Skeletal muscle satellite cell (primary cell): ENCODE measurements at regions not wholly inside any gene's neighbourhood (a gene's known extent, or its start where the extent isn't known, plus 50 kb on each side); places are given as distances from the start of the nearest gene placed in this dataset.
"Not testable (repeated sequence)": the region's sequence is repeated elsewhere in the genome, so short reads cannot be mapped to it uniquely, and the experiment has no call there.

Experiments used
- H3K27me3 ChIP-seq: 2 replicates; pipeline ENCODE4 v1.7.0; 2013; ENCODE audit warnings: low read length; ENCODE audit not compliant: control insufficient read depth, insufficient read depth
- H3K36me3 ChIP-seq: 2 replicates; pipeline ENCODE4 v1.7.0; 2013; ENCODE audit warnings: mild to moderate bottlenecking, control low read depth, low read length; ENCODE audit not compliant: insufficient read depth
- H3K4me1 ChIP-seq: 2 replicates; pipeline ENCODE4 v1.7.0; 2013; ENCODE audit warnings: low read length; ENCODE audit not compliant: control insufficient read depth, insufficient read depth
- H3K4me2 ChIP-seq: 2 replicates; pipeline ENCODE4 v1.7.0; 2013; ENCODE audit warnings: mild to moderate bottlenecking, low read length
- H3K4me3 ChIP-seq: 2 replicates; pipeline ENCODE4 v1.7.0; 2013; ENCODE audit warnings: low read length
- H3K9ac ChIP-seq: 2 replicates; pipeline ENCODE4 v1.7.0; 2013; ENCODE audit warnings: mild to moderate bottlenecking, low read depth, low read length, moderate library complexity
- H3K9me3 ChIP-seq: replicated peaks from 2 replicates; pipeline ENCODE4 v1.7.0; 2013; ENCODE audit warnings: mild to moderate bottlenecking, control low read depth, low read length

- no peak overlapping the region for H3K4me3 ChIP-seq
- H3K9ac ChIP-seq = no peak overlapping the region
- H3K4me2 ChIP-seq = no peak overlapping the region
- H3K27me3 ChIP-seq = no peaks in the 10 kb centered on the region
- H3K9me3 ChIP-seq = peaks cover 18% of the 10 kb centered on the region
- no peaks in the 10 kb centered on the region for H3K4me1 ChIP-seq
- H3K36me3 ChIP-seq = no peaks in the 10 kb centered on the region
These were observed 329.6 kb downstream of the ADGRD1 start for GRCh38 chr12:131283191-131283861.

DNA sequence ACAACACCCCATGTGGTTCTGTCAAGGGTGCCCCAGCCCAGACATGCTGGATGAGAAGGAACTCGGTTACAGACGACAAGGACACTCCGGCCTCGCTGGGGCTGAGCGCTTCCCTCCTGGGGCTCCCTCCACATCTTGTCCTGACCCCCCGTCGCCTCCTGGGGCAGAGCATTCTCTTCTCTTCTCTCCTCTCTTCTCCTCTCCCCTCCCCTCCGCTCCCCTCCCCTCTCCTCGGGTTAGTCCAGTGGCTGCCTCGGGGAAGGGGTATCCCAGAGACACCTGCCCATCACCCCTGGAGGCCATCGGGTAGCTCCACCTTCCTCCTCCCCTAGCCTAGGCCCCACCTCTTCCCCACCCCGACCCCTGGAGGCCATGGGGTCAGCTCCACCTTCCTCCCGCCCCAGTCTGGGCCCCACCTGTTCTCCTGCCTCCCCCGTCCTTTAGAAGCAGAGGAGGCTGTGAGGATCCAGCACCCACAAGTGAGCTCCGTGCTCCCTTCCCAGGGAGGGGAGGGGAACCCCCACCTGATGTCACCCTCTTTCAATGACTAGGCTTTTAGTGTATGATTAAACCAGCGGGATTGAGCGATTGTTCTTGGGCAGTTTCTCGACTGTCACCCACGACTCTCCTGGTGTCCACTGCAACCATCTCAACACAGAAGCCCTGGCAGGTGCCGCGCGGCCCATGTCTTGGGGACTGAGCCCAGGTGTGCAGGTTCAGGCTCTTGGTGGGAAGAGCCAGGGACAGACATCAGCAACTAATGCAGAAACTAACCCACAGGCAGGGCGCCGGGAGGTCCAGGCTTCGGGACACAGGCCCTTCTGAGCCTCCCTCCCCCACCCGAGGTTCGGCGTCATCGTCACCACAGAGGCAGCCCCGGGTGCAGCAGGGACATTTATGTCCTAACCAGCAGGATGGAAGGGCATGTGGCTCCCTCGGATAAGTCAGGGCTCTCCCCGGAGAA is 330.4 kb downstream of the ADGRD1 start:
- H3K4me3 ChIP-seq, H3K36me3 ChIP-seq, H3K27me3 ChIP-seq, H3K4me1 ChIP-seq, H3K4me2 ChIP-seq, H3K9ac ChIP-seq: not testable (repeated sequence)
- H3K9me3 ChIP-seq = peaks cover 17% of the 10 kb centered on the region

GRCh38 chr12:131284954-131285904 is 331.5 kb downstream of the ADGRD1 start:
- H3K9ac ChIP-seq, H3K36me3 ChIP-seq, H3K4me2 ChIP-seq, H3K4me3 ChIP-seq, H3K27me3 ChIP-seq, H3K4me1 ChIP-seq: not testable (repeated sequence)
- peaks cover 18% of the 10 kb centered on the region for H3K9me3 ChIP-seq

GRCh38 chr12:131285905-131286295 is 332.2 kb downstream of the ADGRD1 start:
- peaks cover 18% of the 10 kb centered on the region for H3K9me3 ChIP-seq
- not testable (repeated sequence) for H3K4me1 ChIP-seq, H3K36me3 ChIP-seq, H3K4me3 ChIP-seq, H3K27me3 ChIP-seq, H3K9ac ChIP-seq, H3K4me2 ChIP-seq

DNA sequence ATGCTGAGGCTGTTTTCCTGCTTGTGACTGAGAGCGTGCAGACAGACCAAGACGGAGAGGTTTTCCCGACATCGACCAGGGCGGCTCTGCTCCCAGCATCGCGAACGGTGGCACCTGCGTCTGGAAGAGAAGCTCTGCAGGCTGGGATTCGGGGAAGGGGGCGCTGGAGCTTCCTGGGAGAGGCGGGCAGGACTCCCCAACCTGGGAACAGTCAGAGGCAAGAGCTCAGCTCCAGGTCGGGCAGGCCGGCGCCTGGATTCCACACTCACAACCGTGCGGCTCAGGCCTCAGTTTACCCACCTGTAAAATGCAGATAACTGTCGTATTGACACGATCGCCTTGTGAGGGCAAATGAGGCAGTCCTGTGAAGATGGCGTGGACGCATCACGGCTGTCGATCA is 332.6 kb downstream of the ADGRD1 start:
- H3K4me3 ChIP-seq, H3K9ac ChIP-seq, H3K27me3 ChIP-seq, H3K36me3 ChIP-seq, H3K4me2 ChIP-seq, H3K4me1 ChIP-seq: not testable (repeated sequence)
- H3K9me3 ChIP-seq = peaks cover 18% of the 10 kb centered on the region

DNA sequence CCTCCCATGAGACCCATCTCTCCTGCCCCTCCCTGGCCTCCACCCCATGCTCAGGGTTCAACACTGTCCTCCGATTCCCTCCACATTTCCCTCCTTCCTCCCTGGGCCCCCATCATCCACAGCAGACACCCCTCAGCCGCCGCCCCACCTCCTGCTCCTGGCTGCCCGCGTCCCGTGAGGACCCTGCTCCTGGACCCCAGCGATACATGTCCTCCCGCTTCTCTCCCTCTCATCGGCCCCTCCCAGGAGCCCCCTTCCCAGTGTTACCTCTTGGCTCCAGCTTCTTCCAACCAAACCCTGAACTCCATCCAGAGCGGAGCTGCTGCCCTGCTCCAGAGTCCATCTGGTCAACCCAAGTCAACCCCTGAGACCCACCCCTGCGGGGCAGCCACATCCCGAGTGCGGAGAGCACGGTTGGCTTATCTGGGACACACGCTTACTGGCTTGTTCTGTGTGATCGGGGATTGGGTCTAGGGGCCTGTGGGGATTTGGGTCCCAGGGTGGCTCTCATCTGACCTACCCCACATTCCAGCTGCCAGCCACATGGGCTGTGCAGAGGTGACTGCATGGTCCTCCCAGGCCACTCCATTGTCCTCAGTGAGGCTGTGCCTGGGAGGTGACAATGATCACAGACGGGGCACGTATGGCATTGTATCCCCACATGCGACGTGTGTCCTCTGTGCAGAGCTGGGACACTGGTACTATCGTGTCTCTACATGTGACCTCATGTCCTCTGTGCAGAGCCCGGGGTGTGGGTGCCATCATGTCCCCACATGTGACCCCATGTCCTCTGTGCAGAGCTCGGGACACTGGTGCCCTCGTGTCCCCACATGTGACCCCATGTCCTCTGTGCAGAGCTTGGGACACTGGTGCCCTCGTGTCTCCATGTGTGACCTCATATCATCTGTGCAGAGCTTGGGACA is 333.6 kb downstream of the ADGRD1 start:
- H3K4me3 ChIP-seq = no peak overlapping the region
- H3K4me2 ChIP-seq = no peak overlapping the region
- H3K9ac ChIP-seq = no peak overlapping the region
- H3K4me1 ChIP-seq = no peaks in the 10 kb centered on the region
- peaks cover 18% of the 10 kb centered on the region for H3K9me3 ChIP-seq
- no peaks in the 10 kb centered on the region for H3K36me3 ChIP-seq
- no peaks in the 10 kb centered on the region for H3K27me3 ChIP-seq

DNA sequence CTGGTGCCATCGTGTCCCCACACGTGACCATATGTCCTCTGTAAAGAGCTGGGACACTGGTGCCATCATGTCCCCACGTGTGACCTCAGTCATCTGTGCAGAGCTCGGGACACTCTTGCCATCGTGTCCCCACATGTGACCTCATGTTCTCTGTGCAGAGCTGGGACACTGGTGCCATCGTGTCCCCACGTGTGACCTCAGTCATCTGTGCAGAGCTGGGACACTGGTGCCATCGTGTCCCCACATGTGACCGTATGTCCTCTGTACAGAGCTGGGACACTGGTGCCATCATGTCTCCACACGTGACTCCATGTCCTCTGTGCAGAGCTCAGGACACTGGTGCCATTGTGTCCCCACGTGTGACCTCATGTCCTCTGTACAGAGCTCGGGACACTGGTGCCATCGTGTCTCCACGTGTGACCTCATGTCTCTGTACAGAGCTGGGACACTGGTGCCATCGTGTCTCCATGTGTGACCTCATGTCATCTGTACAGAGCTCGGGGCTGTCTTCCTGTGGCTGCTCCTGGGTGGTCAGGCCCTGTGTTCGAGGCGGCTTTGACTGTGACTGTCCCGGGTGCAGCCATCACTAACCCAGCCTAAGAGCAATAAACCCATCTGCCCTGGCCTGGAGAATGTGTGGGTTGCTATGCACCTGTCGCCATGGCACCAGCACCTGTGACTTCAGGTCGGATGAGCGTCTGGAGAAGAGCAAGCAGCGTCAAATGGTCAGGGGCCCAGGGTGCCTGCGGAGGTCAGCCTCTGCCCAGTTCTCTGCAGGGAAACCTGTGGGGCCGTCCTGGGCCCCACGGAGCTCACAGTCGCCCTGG is 334.4 kb downstream of the ADGRD1 start:
- H3K9ac ChIP-seq = no peak overlapping the region
- H3K4me3 ChIP-seq = no peak overlapping the region
- no peak overlapping the region for H3K4me2 ChIP-seq
- no peaks in the 10 kb centered on the region for H3K4me1 ChIP-seq
- peaks cover 18% of the 10 kb centered on the region for H3K9me3 ChIP-seq
- no peaks in the 10 kb centered on the region for H3K36me3 ChIP-seq
- H3K27me3 ChIP-seq = no peaks in the 10 kb centered on the region

DNA sequence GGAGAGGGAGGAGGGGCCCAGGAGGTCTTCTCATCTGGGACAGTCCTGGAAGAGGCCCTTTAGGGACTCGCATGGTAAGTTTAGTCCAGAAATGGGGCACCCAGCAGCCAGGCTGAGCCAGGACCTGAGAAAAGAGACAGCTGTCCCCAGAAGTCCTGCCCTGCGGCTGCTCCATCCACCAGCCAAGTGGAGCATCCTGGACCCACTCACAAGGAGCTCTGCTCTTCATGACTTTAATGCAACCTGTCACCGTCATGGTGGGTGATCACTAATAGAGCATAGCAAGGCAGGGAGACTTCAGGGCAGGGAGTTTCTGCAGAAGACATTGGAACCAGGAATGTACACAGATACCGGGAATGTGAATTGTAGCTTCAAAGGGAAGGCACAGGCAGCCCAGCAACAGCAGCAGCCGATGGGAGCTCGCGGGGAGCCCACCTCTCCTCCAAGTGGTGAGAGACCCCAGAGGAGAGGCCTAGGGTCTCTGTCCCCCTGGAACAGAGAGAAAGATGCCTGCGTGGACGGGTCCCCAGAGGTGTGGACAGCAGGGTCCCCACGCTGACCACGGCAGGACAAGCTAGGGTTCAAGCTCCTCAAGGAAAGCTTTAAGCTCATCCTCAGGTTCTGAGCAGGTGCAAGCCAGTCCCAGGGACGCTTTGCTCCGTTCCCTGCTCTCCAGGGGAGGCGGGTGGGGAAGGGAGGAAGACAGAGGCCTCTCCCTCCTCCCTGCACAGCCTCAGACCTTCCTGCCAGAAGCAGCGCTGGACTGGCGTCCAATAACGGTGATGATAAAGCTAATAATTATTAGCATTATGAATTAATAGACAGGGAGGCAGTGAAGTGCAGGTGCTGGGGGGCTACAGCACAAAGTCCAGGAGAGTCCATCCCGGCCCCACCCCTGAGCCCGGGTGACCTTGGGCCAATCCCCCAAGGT is 335.3 kb downstream of the ADGRD1 start:
- H3K4me2 ChIP-seq = not testable (repeated sequence)

DNA sequence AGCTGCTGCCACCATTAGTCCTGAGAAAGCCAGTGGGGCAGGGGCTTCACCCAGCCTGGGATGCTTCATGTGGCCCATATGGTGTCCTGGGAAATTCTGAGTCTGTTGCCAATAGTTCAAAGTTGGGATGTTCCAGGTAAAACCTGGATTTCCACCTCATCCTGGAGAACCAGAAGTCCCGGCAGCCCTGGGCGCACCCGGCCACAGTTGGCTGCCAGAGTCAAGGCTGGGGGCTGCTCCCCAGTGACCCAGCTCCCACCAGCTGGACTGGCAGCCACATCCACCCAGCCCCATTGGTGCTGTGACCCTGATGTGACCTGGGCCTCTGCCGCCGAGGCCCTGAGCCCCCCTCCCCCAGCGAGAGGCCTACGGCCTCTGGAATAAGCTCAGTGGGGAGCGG is 336.1 kb downstream of the ADGRD1 start:
- not testable (repeated sequence) for H3K4me3 ChIP-seq, H3K27me3 ChIP-seq, H3K4me2 ChIP-seq, H3K4me1 ChIP-seq, H3K9ac ChIP-seq, H3K36me3 ChIP-seq
- H3K9me3 ChIP-seq = peaks cover 13% of the 10 kb centered on the region

More for the DNA sequence above, 335.3 kb downstream of the ADGRD1 start:
- H3K9me3 ChIP-seq = peaks cover 13% of the 10 kb centered on the region
- not testable (repeated sequence) for H3K36me3 ChIP-seq, H3K9ac ChIP-seq, H3K27me3 ChIP-seq, H3K4me1 ChIP-seq, H3K4me3 ChIP-seq
